ENCODE measurements at regions not wholly inside any gene's neighbourhood (a gene's known extent, or its start where the extent isn't known, plus 50 kb on each side); places are given as distances from the start of the nearest gene placed in this dataset.

DNA sequence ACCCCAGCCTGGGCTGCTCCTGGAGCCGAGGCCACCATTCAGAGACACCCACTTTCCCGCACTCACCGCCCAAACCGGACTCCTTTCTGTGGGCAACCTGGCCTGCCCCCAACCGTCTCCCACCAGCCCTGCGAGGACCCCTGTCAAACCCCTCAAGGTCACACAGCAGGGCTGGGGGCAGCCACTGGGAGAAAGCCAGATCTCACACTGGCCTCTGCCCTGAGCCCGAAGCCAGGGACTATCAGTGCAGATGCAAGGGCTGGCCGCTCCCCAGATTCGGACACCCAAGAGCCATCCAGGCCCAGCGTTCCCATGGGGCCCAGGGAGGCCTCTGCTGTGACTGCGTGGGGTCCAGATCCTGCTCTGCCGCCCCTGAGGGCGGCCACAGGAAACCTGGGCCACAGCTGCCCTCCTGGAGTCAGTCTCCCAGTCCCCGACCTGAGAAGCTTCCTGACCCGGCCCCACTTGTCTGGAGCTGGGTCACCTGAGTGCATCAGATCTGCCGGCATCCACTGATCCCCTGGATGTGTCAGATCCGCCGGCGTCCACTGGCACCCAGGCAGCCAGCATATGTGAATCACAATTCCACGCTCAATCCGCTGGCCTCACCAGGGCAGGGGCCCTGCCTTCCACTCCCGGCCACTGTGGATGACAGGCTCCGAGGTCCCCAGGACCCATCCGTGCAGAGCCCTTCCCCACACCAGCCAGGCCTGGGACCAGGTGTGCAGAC lies 139.7 kb downstream of the BRD1 start:
- TF ChIP-seq, protein P1, sequence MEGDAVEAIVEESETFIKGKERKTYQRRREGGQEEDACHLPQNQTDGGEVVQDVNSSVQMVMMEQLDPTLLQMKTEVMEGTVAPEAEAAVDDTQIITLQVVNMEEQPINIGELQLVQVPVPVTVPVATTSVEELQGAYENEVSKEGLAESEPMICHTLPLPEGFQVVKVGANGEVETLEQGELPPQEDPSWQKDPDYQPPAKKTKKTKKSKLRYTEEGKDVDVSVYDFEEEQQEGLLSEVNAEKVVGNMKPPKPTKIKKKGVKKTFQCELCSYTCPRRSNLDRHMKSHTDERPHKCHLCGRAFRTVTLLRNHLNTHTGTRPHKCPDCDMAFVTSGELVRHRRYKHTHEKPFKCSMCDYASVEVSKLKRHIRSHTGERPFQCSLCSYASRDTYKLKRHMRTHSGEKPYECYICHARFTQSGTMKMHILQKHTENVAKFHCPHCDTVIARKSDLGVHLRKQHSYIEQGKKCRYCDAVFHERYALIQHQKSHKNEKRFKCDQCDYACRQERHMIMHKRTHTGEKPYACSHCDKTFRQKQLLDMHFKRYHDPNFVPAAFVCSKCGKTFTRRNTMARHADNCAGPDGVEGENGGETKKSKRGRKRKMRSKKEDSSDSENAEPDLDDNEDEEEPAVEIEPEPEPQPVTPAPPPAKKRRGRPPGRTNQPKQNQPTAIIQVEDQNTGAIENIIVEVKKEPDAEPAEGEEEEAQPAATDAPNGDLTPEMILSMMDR (IDR thresholded peaks at IDR 0.05; ENCODE audit: low read depth, low read length): no peak
- no peaks in the 10 kb centered on the region for H3K9me3 ChIP-seq (ENCODE audit: low read depth)
- H3K4me1 ChIP-seq (ENCODE audit: low read depth): no peaks in the 10 kb centered on the region
- DNase-seq (ENCODE audit: low read depth in 1 of 2, low spot score in 1 of 2): no peak
- H3K27me3 ChIP-seq: peaks cover 6% of the 10 kb centered on the region
- no peak overlapping the region for H3K4me3 ChIP-seq
- H3K36me3 ChIP-seq: no peaks in the 10 kb centered on the region
- no peak overlapping the region for H3K27ac ChIP-seq

DNA sequence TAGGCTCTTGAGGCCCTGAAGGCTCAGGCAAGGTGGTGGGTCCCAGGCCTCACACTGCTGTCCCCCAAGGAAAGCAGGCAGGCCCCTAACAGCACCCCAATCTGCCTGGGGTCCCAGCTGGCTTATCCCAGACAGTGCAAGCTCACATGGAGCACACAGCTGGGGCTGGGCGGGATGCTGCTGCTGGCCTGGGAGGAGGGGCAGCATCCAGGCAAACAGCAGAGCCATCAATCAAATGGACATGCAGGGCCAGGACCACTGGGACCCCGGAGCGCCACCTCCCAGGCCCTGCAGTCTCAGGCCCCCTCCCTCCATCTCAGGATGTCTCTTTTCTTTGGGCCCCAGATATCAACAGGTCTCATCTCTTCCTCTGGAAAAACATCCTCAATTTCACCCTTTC lies 140.3 kb downstream of the BRD1 start:
- Histone ChIP-seq H3K36me3 (no peaks in the 10 kb centered on the region), H3K27me3 (peaks cover 6% of the 10 kb centered on the region), H3K27ac (no peak overlapping the region), H3K4me1 (ENCODE audit: low read depth) (no peaks in the 10 kb centered on the region), H3K9me3 (ENCODE audit: low read depth) (no peaks in the 10 kb centered on the region), H3K4me3 (no peak overlapping the region)
- TF ChIP-seq, protein P1 (IDR thresholded peaks at IDR 0.05; ENCODE audit: low read depth, low read length): no peak
- no peak for DNase-seq (ENCODE audit: low read depth in 1 of 2, low spot score in 1 of 2)

DNA sequence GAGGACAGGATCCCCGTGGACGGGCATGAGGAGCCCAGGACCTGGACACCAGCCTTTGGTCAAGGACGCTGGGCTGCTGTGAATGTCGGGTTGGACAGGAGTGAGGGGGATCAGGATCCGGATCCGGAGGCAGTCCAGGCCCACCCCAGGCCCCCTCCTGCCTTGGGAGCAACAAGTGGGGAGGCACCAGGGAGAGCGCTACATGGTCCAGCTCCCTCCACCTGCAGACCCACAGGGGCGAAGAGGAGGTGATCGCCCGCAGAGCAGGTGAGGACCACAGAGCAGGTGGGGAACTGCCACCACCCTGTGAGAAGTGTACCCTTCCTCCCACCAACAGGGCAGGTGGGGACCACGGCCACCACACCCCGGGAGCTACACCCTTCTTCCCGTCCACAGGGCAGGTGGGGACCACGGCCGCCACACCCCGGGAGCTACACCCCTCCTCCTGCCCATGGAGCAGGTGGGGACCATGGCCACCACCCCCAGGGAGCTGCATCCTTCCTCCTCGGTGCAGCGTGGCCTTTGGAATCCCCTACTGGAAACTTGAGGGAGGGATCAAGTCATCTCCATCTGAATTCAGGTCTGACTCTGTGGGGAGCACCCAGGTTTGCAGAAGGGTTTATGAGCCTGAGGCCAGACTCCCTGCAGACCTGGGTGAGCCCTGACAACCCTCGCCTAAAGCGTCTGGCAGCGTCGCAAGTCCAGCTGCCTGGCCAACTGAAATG lies 141.0 kb downstream of the BRD1 start:
- TF ChIP-seq, protein P1 (IDR thresholded peaks at IDR 0.05; ENCODE audit: low read depth, low read length): no peak
- Histone ChIP-seq H3K4me3 (no peak overlapping the region), H3K36me3 (no peaks in the 10 kb centered on the region), H3K9me3 (ENCODE audit: low read depth) (no peaks in the 10 kb centered on the region), H3K27me3 (peaks cover 6% of the 10 kb centered on the region), H3K4me1 (ENCODE audit: low read depth) (no peaks in the 10 kb centered on the region), H3K27ac (no peak overlapping the region)
- no peak for DNase-seq (ENCODE audit: low read depth in 1 of 2, low spot score in 1 of 2)

DNA sequence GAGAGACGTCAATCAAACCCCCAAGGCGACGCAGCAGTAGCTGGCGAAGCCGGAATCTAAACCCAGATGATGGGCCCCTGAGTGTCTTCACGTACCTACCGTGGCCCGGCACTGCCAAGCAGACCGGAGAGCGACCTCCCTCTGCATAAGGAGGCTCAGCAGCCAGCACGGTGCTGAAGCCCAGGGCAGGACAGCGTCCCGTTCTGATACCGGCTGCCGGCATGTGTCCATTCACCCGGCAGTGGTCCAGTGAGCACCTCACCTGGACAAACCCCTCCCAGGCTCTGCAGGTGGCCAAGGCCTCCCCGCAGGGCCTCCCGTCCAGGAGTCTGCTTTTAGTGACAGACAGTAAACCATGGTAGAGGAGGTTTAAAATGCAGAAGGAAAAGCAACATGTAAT lies 142.0 kb downstream of the BRD1 start:
- no peaks in the 10 kb centered on the region for H3K9me3 ChIP-seq (ENCODE audit: low read depth)
- no peaks in the 10 kb centered on the region for H3K4me1 ChIP-seq (ENCODE audit: low read depth)
- TF ChIP-seq, protein P1 (IDR thresholded peaks at IDR 0.05; ENCODE audit: low read depth, low read length): no peak
- no peaks in the 10 kb centered on the region for H3K36me3 ChIP-seq
- peaks cover 6% of the 10 kb centered on the region for H3K27me3 ChIP-seq
- no peak for DNase-seq (ENCODE audit: low read depth in 1 of 2, low spot score in 1 of 2)
- H3K4me3 ChIP-seq: no peak overlapping the region
- no peak overlapping the region for H3K27ac ChIP-seq

DNA sequence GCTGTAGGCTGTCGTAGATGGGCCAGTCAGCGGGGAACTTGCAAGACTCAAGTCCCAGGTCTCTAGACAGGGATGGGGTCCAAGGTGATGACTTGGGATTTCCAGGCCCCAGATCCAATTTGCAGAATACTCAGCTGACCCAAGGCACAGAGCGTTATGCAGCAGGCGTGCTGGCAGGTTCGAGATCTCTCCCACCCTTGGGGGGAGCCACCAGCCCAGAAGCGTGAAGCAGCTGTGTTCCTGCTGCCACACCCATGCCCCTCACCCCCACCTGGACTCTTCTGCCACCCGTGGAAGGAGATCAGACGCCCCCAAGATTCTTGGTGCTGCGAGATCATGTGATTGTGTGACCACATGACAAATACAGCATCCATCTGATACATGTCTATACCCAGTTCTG lies 142.6 kb downstream of the BRD1 start:
- H3K36me3 ChIP-seq: no peaks in the 10 kb centered on the region
- TF ChIP-seq, protein P1 (IDR thresholded peaks at IDR 0.05; ENCODE audit: low read depth, low read length): no peak
- H3K4me1 ChIP-seq (ENCODE audit: low read depth): no peaks in the 10 kb centered on the region
- H3K9me3 ChIP-seq (ENCODE audit: low read depth): no peaks in the 10 kb centered on the region
- H3K27me3 ChIP-seq: peaks cover 6% of the 10 kb centered on the region
- no peak overlapping the region for H3K4me3 ChIP-seq
- no peak overlapping the region for H3K27ac ChIP-seq
- no peak for DNase-seq (ENCODE audit: low read depth in 1 of 2, low spot score in 1 of 2)
